DND-41 (cell line): ENCODE measurements at regions not wholly inside any gene's neighbourhood (a gene's known extent, or its start where the extent isn't known, plus 50 kb on each side); places are given as distances from the start of the nearest gene placed in this dataset.

Experiments used
- ATAC-seq: fragments of 200-7000 bp; cut with Tn5 transposase; 3 replicates; pipeline ENCODE4 v1.9.1; 2021; ENCODE audit warnings: low read depth; ENCODE audit not compliant: insufficient read depth
- DNase-seq: peaks from one replicate; pipeline ENCODE4 v3.0.0-alpha.2; 2020
- H2AFZ ChIP-seq: 2 replicates; pipeline ENCODE4 v1.6.0; 2012; ENCODE audit warnings: low read depth, low read length
- H3K27ac ChIP-seq: 2 replicates; pipeline ENCODE4 v1.5.1; 2012; ENCODE audit warnings: low read length, inconsistent platforms
- H3K27me3 ChIP-seq: fragments of 200-600 bp; sonication (generic); 2 replicates; pipeline ENCODE4 v1.6.0; 2012; ENCODE audit warnings: low read length, mild to moderate bottlenecking, inconsistent platforms; ENCODE audit not compliant: insufficient read depth, poor library complexity
- H3K36me3 ChIP-seq: 2 replicates; pipeline ENCODE4 v1.5.1; 2012; ENCODE audit warnings: low read length, inconsistent platforms; ENCODE audit not compliant: insufficient read depth
- H3K4me1 ChIP-seq: 2 replicates; pipeline ENCODE4 v1.5.1; 2012; ENCODE audit warnings: mild to moderate bottlenecking, low read length; ENCODE audit not compliant: insufficient read depth
- H3K4me2 ChIP-seq: 2 replicates; pipeline ENCODE4 v1.6.0; 2012; ENCODE audit warnings: mild to moderate bottlenecking, moderate library complexity, low read length, inconsistent platforms; ENCODE audit not compliant: insufficient read depth
- H3K4me3 ChIP-seq, 2 experiments: fragments of 200-600 bp in 1 of 2; shearing (Covaris generic) in 1 of 2; 2 replicates each; pipeline ENCODE4 v1.5.1; 2012 to 2016; ENCODE audit warnings: inconsistent platforms in 2 of 2, low read length in 2 of 2, mild to moderate bottlenecking in 2 of 2, low read depth in 1 of 2, moderate library complexity in 1 of 2
- H3K79me2 ChIP-seq: 2 replicates; pipeline ENCODE4 v1.6.0; 2012; ENCODE audit warnings: low read length, inconsistent platforms; ENCODE audit not compliant: insufficient read depth
- H3K9ac ChIP-seq: 2 replicates; pipeline ENCODE4 v1.6.0; 2012; ENCODE audit warnings: low read depth, mild to moderate bottlenecking, inconsistent platforms, low read length, moderate library complexity
- H3K9me3 ChIP-seq: 2 replicates; pipeline ENCODE4 v1.5.1; 2012; ENCODE audit warnings: low read length, moderate library complexity, mild to moderate bottlenecking, inconsistent platforms; ENCODE audit not compliant: insufficient read depth, severe bottlenecking
- H4K20me1 ChIP-seq: 2 replicates; pipeline ENCODE4 v1.6.0; 2012; ENCODE audit warnings: low read length; ENCODE audit not compliant: insufficient read depth
- EZH2 ChIP-seq: IDR thresholded peaks from 3 replicates; pipeline ENCODE4 v1.6.1; 2012; ENCODE audit warnings: borderline replicate concordance, low read depth, mild to moderate bottlenecking, moderate library complexity, low read length, inconsistent platforms; ENCODE audit not compliant: severe bottlenecking
- TF ChIP-seq, protein P1 (sequence below): IDR thresholded peaks from 2 replicates; pipeline ENCODE4 v1.5.1; 2012; ENCODE audit warnings: borderline replicate concordance, low read length, moderate library complexity, mild to moderate bottlenecking; ENCODE audit not compliant: poor library complexity, severe bottlenecking; ENCODE audit errors: extremely low read depth

DNA sequence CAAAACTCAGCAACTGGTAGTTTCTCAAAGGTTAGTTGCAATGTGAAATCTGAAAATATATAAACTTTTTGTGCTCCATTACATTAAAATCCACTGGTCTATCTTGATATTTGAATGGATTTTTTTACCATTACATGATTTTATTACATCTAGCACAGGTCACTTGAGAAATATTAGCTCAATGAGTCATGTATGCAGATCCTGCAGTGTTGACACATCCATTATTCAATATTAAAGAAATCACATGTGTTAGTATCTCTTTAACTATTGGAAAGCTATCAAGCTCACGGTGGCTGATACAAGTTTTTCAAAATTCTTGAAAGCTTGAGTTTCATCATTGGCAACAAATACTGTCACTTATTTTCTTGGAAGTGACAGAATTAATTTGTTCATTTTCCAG, 373.9 kb upstream of the TSHZ3 start:
- Histone ChIP-seq H3K4me2 (no peak overlapping the region), H3K4me1 (no peaks in the 10 kb centered on the region), H3K4me3 (no peak overlapping the region), H4K20me1 (no peaks in the 10 kb centered on the region), H3K27me3 (no peaks in the 10 kb centered on the region), H3K9ac (no peak overlapping the region), H3K36me3 (no peaks in the 10 kb centered on the region), H3K79me2 (no peaks in the 10 kb centered on the region), H3K9me3 (no peaks in the 10 kb centered on the region), H2AFZ (no peak overlapping the region), H3K27ac (no peak overlapping the region)
- DNase-seq (no peak), ATAC-seq (no peak)
- TF ChIP-seq, protein P1, sequence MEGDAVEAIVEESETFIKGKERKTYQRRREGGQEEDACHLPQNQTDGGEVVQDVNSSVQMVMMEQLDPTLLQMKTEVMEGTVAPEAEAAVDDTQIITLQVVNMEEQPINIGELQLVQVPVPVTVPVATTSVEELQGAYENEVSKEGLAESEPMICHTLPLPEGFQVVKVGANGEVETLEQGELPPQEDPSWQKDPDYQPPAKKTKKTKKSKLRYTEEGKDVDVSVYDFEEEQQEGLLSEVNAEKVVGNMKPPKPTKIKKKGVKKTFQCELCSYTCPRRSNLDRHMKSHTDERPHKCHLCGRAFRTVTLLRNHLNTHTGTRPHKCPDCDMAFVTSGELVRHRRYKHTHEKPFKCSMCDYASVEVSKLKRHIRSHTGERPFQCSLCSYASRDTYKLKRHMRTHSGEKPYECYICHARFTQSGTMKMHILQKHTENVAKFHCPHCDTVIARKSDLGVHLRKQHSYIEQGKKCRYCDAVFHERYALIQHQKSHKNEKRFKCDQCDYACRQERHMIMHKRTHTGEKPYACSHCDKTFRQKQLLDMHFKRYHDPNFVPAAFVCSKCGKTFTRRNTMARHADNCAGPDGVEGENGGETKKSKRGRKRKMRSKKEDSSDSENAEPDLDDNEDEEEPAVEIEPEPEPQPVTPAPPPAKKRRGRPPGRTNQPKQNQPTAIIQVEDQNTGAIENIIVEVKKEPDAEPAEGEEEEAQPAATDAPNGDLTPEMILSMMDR, result no peak
- TF ChIP-seq EZH2, result no peak

DNA sequence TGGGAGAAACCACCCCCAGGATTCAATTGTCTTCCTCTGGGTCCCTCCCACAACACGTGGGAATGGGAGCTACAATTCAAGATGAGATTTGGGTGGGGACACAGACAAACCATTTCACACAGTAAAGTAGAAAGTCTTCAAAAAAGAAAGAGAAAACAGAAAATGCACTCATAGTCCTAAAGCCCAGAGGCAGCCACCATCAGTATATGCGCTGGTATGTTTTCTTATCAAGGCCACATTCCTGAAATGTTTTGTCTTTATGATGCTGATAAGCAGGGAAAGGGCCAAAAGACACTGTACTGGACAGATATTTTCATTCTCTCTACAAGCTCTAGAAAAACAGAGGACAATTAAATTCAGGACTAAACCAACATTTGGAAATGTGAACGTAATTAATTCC, 375.8 kb upstream of the TSHZ3 start:
- no peak for ATAC-seq
- no peaks in the 10 kb centered on the region for H3K79me2 ChIP-seq
- no peak for TF ChIP-seq EZH2
- H4K20me1 ChIP-seq, result no peaks in the 10 kb centered on the region
- H3K27me3 ChIP-seq, result no peaks in the 10 kb centered on the region
- H3K27ac ChIP-seq, result no peak overlapping the region
- H2AFZ ChIP-seq, result no peak overlapping the region
- H3K4me1 ChIP-seq, result no peaks in the 10 kb centered on the region
- no peak overlapping the region for H3K4me3 ChIP-seq
- H3K36me3 ChIP-seq, result no peaks in the 10 kb centered on the region
- no peaks in the 10 kb centered on the region for H3K9me3 ChIP-seq
- H3K9ac ChIP-seq, result no peak overlapping the region
- H3K4me2 ChIP-seq, result no peak overlapping the region
- no peak for DNase-seq

DNA sequence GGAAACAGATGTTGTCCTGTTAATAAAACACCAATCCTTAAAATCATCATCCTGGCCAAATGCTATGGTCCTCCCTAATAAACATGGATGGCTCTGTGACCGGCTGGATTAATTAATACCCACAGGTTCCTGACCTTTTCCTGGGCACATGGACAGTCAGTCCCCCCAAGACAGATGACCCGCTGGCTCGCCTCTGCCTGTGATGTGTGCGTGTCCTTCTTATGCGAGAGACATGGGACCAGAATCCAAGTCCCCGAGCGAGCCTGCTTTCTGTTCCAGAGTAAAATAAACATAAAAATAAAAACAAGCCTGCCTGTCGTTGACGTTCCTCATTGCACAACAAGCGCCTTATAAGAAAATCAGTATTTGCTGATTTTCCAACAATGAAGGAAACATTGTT, 378.3 kb upstream of the TSHZ3 start:
- Histone ChIP-seq H3K4me2 (no peak overlapping the region), H3K4me1 (no peaks in the 10 kb centered on the region), H3K79me2 (no peaks in the 10 kb centered on the region), H3K36me3 (no peaks in the 10 kb centered on the region), H3K4me3 (no peak overlapping the region), H4K20me1 (no peaks in the 10 kb centered on the region), H3K27ac (no peak overlapping the region), H3K9ac (no peak overlapping the region), H2AFZ (no peak overlapping the region), H3K27me3 (peaks cover under 1% of the 10 kb centered on the region), H3K9me3 (no peaks in the 10 kb centered on the region)
- no peak for DNase-seq
- TF ChIP-seq, protein P1, result no peak
- no peak for TF ChIP-seq EZH2
- ATAC-seq, result no peak

DNA sequence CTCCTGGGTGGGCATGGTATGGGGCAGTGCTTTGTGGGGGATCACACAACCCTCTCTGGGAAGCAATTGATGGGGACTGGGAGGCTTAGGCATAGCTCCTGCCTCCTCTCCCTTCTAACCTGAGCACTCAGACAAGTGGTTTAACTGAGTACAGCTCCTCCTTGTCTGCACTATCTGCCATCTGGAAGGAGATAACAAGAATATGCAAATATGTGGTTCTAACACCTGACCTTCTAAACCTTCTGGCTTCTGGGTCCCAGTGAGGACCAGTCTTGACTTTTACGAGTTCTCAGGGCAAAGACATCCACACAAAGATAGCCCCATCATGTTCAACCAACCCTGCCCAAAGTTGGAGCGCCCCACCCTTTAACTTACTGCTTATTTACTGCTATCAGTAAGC, 381.0 kb upstream of the TSHZ3 start:
- Histone ChIP-seq H3K4me3 (no peak overlapping the region), H3K36me3 (no peaks in the 10 kb centered on the region), H4K20me1 (no peaks in the 10 kb centered on the region), H3K79me2 (no peaks in the 10 kb centered on the region), H3K27ac (no peak overlapping the region), H3K4me2 (no peak overlapping the region), H3K9me3 (no peaks in the 10 kb centered on the region), H3K27me3 (peaks cover 5% of the 10 kb centered on the region), H3K9ac (no peak overlapping the region), H2AFZ (no peak overlapping the region), H3K4me1 (no peaks in the 10 kb centered on the region)
- DNase-seq, result no peak
- no peak for TF ChIP-seq EZH2
- TF ChIP-seq, protein P1, result no peak
- ATAC-seq, result no peak
